ENCODE measurements at regions not wholly inside any gene's neighbourhood (a gene's known extent, or its start where the extent isn't known, plus 50 kb on each side); places are given as distances from the start of the nearest gene placed in this dataset.

- no peaks in the 10 kb centered on the region for H3K9me3 ChIP-seq (ENCODE audit: control insufficient read depth in 2 of 2, low read length in 2 of 2)
- no peaks in the 10 kb centered on the region for H3K36me3 ChIP-seq (ENCODE audit: control insufficient read depth in 2 of 2, insufficient read depth in 2 of 2, low read length in 2 of 2)
- no peak overlapping the region for H3K27ac ChIP-seq (ENCODE audit: low read length)
- H3K4me3 ChIP-seq (ENCODE audit: low read length in 2 of 2): no peak overlapping the region
- no peaks in the 10 kb centered on the region for H3K27me3 ChIP-seq (ENCODE audit: control insufficient read depth in 1 of 2, insufficient read depth in 2 of 2, low read length in 2 of 2)
- H3K4me1 ChIP-seq (ENCODE audit: control insufficient read depth, insufficient read depth, low read length): peaks cover 39% of the 10 kb centered on the region
- H3K9ac ChIP-seq (ENCODE audit: low read length in 2 of 2): no peak overlapping the region
Observed at GRCh38 chr15:62437753-62438152, 272.7 kb upstream of the C2CD4B start.

GRCh38 chr15:62439543-62440016, 274.5 kb upstream of the C2CD4B start:
- H3K27me3 ChIP-seq (ENCODE audit: control insufficient read depth in 1 of 2, insufficient read depth in 2 of 2, low read length in 2 of 2): no peaks in the 10 kb centered on the region
- H3K9me3 ChIP-seq (ENCODE audit: control insufficient read depth in 2 of 2, low read length in 2 of 2): no peaks in the 10 kb centered on the region
- no peaks in the 10 kb centered on the region for H3K36me3 ChIP-seq (ENCODE audit: control insufficient read depth in 2 of 2, insufficient read depth in 2 of 2, low read length in 2 of 2)
- H3K4me1 ChIP-seq (ENCODE audit: control insufficient read depth, insufficient read depth, low read length): peaks cover 32% of the 10 kb centered on the region
- H3K4me3 ChIP-seq (ENCODE audit: low read length in 2 of 2): no peak overlapping the region
- peak overlapping the region; percentile 49 for H3K27ac ChIP-seq (ENCODE audit: low read length)
- no peak overlapping the region for H3K9ac ChIP-seq (ENCODE audit: low read length in 2 of 2)

DNA sequence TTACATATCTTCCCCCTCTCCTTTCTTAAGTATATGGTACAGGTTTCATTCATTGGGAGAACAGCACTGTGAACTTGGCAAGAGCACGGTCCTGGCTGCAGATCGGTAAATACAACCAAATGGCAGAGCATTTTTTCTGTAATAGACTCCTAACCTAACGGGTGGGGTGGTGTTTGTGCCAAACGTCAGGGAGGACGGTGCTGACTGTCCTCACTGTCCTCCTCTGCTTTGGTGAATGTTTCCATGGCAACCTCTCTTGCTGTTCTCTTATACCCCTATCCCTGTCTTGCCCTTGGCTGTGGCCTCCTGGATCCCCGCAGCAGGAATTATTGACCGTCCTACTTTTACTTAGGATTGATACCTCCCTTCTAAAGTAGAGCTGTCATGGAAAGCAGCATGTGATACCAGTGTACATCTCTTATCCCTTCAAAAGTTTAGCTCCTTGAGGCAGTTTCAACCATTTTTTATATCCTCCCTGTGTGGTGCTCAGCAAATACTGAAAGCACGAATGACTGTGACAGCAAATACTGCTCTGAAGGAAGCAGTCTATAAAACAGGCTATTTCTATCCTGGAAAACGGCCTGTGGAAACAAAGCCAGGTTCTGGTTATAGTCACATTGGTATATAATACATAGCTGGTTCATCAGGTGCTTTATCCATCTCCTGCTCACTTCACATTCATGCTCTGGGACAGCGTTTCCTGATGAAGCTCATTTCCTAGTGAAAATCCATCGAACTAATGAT, 275.4 kb upstream of the C2CD4B start:
- Histone ChIP-seq H3K4me3 (ENCODE audit: low read length in 2 of 2) (peak overlapping the region; percentile 21 to 52), H3K27ac (ENCODE audit: low read length) (peak overlapping the region; percentile 49), H3K9me3 (ENCODE audit: control insufficient read depth in 2 of 2, low read length in 2 of 2) (no peaks in the 10 kb centered on the region), H3K27me3 (ENCODE audit: control insufficient read depth in 1 of 2, insufficient read depth in 2 of 2, low read length in 2 of 2) (no peaks in the 10 kb centered on the region), H3K36me3 (ENCODE audit: control insufficient read depth in 2 of 2, insufficient read depth in 2 of 2, low read length in 2 of 2) (no peaks in the 10 kb centered on the region), H3K9ac (ENCODE audit: low read length in 2 of 2) (peak overlapping the region; percentile 20 to 62), H3K4me1 (ENCODE audit: control insufficient read depth, insufficient read depth, low read length) (peaks cover 32% of the 10 kb centered on the region)

DNA sequence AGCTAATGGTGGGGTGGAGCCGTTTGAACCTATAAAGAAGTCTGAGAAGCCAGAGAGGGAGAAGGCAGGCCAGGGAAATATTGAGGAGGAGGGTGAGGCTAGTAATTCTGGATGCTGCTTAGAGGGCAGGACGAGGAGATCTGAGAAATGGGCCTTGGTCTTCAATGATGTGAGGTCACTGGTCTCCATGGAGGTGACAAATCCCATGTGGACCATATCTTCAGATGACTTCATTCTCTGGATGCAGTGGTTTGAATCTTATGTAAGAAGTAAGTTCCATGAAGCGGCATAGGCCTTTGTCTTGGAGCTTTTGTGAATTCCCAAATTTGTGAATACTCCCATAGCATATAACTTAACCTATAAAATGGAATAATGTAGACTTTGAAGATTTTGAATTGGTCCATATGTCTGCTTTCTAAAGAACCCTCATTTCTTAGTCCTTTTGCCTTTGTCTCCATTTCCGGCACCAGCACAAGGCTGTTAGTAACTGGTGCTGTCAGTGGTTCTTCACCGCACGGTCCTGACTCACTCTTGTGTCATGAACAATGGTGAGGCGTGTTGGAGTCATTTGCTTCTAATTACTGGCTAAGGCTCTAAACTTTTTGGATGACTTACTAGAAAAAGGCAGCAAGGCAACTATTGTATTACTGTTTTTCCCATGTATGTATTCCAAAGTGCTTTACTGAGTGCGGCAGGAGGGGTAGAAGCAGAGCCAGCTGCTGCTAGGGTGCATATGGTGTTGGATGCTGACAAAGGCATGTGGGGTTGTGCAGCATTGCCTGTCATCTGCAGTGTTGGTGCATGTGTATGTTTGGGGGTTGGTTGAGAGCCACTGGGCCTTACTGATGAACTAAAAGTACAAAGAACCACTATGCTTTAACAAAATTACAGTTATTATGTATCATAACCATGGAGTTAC, 279.3 kb upstream of the C2CD4B start:
- peaks cover 37% of the 10 kb centered on the region for H3K4me1 ChIP-seq (ENCODE audit: control insufficient read depth, insufficient read depth, low read length)
- no peaks in the 10 kb centered on the region for H3K27me3 ChIP-seq (ENCODE audit: control insufficient read depth in 1 of 2, insufficient read depth in 2 of 2, low read length in 2 of 2)
- no peak overlapping the region for H3K4me3 ChIP-seq (ENCODE audit: low read length in 2 of 2)
- no peak overlapping the region for H3K9ac ChIP-seq (ENCODE audit: low read length in 2 of 2)
- H3K9me3 ChIP-seq (ENCODE audit: control insufficient read depth in 2 of 2, low read length in 2 of 2): no peaks in the 10 kb centered on the region
- H3K27ac ChIP-seq (ENCODE audit: low read length): no peak overlapping the region
- no peaks in the 10 kb centered on the region for H3K36me3 ChIP-seq (ENCODE audit: control insufficient read depth in 2 of 2, insufficient read depth in 2 of 2, low read length in 2 of 2)

DNA sequence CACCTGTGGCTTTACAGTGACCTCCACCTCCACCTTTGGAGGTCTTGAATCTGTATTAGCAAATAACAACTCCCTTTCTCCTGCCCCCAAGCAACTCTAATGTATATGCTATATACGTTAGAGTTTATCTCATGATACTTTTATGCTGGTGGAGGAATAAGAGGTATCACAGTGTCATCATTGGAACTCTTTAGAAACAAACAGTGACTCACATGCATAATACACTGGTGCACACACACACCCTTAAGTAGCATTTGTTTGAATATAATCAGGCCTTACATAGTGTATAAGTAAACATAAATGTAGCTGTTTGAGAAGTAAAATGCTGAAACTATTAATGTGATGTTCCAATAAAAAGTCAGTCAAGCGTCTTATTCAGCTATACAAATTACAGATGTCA, 280.2 kb upstream of the C2CD4B start:
- no peak overlapping the region for H3K9ac ChIP-seq (ENCODE audit: low read length in 2 of 2)
- H3K36me3 ChIP-seq (ENCODE audit: control insufficient read depth in 2 of 2, insufficient read depth in 2 of 2, low read length in 2 of 2): no peaks in the 10 kb centered on the region
- no peak overlapping the region for H3K4me3 ChIP-seq (ENCODE audit: low read length in 2 of 2)
- H3K27ac ChIP-seq (ENCODE audit: low read length): no peak overlapping the region
- no peaks in the 10 kb centered on the region for H3K9me3 ChIP-seq (ENCODE audit: control insufficient read depth in 2 of 2, low read length in 2 of 2)
- no peaks in the 10 kb centered on the region for H3K27me3 ChIP-seq (ENCODE audit: control insufficient read depth in 1 of 2, insufficient read depth in 2 of 2, low read length in 2 of 2)
- H3K4me1 ChIP-seq (ENCODE audit: control insufficient read depth, insufficient read depth, low read length): peaks cover 29% of the 10 kb centered on the region

GRCh38 chr15:62446984-62447383, 281.9 kb upstream of the C2CD4B start:
- Histone ChIP-seq H3K36me3 (ENCODE audit: control insufficient read depth in 2 of 2, insufficient read depth in 2 of 2, low read length in 2 of 2) (no peaks in the 10 kb centered on the region), H3K9me3 (ENCODE audit: control insufficient read depth in 2 of 2, low read length in 2 of 2) (no peaks in the 10 kb centered on the region), H3K4me1 (ENCODE audit: control insufficient read depth, insufficient read depth, low read length) (peaks cover 17% of the 10 kb centered on the region), H3K4me3 (ENCODE audit: low read length in 2 of 2) (no peak overlapping the region), H3K27me3 (ENCODE audit: control insufficient read depth in 1 of 2, insufficient read depth in 2 of 2, low read length in 2 of 2) (no peaks in the 10 kb centered on the region), H3K27ac (ENCODE audit: low read length) (no peak overlapping the region), H3K9ac (ENCODE audit: low read length in 2 of 2) (no peak overlapping the region)

DNA sequence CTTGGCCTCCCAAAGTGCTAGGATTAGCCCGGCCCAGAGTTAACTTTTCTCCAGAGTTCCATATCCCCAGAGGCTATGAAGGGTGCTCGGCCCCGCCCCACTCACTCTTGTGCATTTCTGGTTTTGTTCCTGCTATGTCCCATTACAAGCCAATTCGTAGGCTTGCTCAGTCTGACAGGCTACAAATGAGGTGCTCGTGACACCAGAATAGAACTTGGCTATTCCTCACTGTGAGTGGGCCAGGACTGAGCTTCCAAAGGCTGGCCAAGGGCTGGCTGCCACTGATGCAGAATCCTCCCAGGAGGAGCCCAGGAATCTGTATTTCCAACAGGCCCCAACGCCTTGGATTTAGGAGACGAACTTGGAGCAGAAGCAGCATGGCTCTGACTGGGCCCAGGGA, 282.7 kb upstream of the C2CD4B start:
- no peak overlapping the region for H3K9ac ChIP-seq (ENCODE audit: low read length in 2 of 2)
- no peaks in the 10 kb centered on the region for H3K27me3 ChIP-seq (ENCODE audit: control insufficient read depth in 1 of 2, insufficient read depth in 2 of 2, low read length in 2 of 2)
- H3K27ac ChIP-seq (ENCODE audit: low read length): no peak overlapping the region
- no peaks in the 10 kb centered on the region for H3K36me3 ChIP-seq (ENCODE audit: control insufficient read depth in 2 of 2, insufficient read depth in 2 of 2, low read length in 2 of 2)
- H3K9me3 ChIP-seq (ENCODE audit: control insufficient read depth in 2 of 2, low read length in 2 of 2): no peaks in the 10 kb centered on the region
- no peak overlapping the region for H3K4me3 ChIP-seq (ENCODE audit: low read length in 2 of 2)
- peaks cover 17% of the 10 kb centered on the region for H3K4me1 ChIP-seq (ENCODE audit: control insufficient read depth, insufficient read depth, low read length)

GRCh38 chr15:62449638-62450037, 284.6 kb upstream of the C2CD4B start:
- Histone ChIP-seq H3K36me3 (ENCODE audit: control insufficient read depth in 2 of 2, insufficient read depth in 2 of 2, low read length in 2 of 2) (no peaks in the 10 kb centered on the region), H3K9me3 (ENCODE audit: control insufficient read depth in 2 of 2, low read length in 2 of 2) (no peaks in the 10 kb centered on the region), H3K4me1 (ENCODE audit: control insufficient read depth, insufficient read depth, low read length) (peaks cover 27% of the 10 kb centered on the region), H3K27me3 (ENCODE audit: control insufficient read depth in 1 of 2, insufficient read depth in 2 of 2, low read length in 2 of 2) (no peaks in the 10 kb centered on the region), H3K4me3 (ENCODE audit: low read length in 2 of 2) (no peak overlapping the region), H3K9ac (ENCODE audit: low read length in 2 of 2) (no peak overlapping the region), H3K27ac (ENCODE audit: low read length) (no peak overlapping the region)

DNA sequence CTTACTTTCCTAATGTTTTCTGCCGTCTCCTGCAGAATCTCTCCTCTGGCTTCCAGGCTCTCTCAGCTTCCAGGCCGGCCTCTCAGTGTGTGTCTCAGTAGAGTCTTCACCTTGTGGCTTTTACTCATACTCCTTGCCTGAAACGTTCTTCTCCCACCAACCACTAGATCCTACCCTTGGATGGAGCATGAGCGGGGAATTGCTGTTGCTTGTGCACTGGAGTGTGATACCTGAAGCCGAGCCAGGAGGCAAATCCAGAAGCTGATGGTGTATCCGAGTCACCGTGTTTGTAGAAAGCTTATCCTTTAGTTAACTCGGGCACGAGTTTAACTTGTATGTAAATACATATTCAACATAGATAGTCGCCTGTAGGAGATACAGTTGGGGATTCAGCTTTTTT, 285.0 kb upstream of the C2CD4B start:
- H3K4me3 ChIP-seq (ENCODE audit: low read length in 2 of 2): no peak overlapping the region
- H3K4me1 ChIP-seq (ENCODE audit: control insufficient read depth, insufficient read depth, low read length): peaks cover 32% of the 10 kb centered on the region
- H3K9me3 ChIP-seq (ENCODE audit: control insufficient read depth in 2 of 2, low read length in 2 of 2): no peaks in the 10 kb centered on the region
- no peak overlapping the region for H3K9ac ChIP-seq (ENCODE audit: low read length in 2 of 2)
- H3K27ac ChIP-seq (ENCODE audit: low read length): no peak overlapping the region
- H3K27me3 ChIP-seq (ENCODE audit: control insufficient read depth in 1 of 2, insufficient read depth in 2 of 2, low read length in 2 of 2): no peaks in the 10 kb centered on the region
- no peaks in the 10 kb centered on the region for H3K36me3 ChIP-seq (ENCODE audit: control insufficient read depth in 2 of 2, insufficient read depth in 2 of 2, low read length in 2 of 2)

DNA sequence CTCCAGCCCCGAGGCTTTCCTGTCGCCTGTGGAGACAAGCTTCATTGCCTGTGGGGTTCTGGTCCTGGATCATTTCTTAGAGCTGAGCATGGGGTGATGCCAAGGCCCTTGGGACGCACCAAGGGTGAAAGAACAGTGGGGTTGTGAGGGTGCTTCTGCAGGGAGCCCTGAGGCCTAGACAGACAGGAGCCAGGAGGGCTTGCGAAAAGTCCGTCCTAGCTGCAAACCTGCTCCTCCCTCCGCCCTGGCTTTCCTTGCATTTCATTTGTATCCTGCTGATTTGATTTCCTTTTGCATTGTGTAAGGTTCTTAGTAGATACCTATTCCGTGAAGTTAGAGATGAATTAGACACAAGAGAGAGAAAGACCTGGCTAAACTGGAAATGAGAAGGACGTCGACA, 286.9 kb upstream of the C2CD4B start:
- Histone ChIP-seq H3K27me3 (ENCODE audit: control insufficient read depth in 1 of 2, insufficient read depth in 2 of 2, low read length in 2 of 2) (no peaks in the 10 kb centered on the region), H3K4me1 (ENCODE audit: control insufficient read depth, insufficient read depth, low read length) (peaks cover 51% of the 10 kb centered on the region), H3K4me3 (ENCODE audit: low read length in 2 of 2) (no peak overlapping the region), H3K36me3 (ENCODE audit: control insufficient read depth in 2 of 2, insufficient read depth in 2 of 2, low read length in 2 of 2) (no peaks in the 10 kb centered on the region), H3K27ac (ENCODE audit: low read length) (no peak overlapping the region), H3K9me3 (ENCODE audit: control insufficient read depth in 2 of 2, low read length in 2 of 2) (no peaks in the 10 kb centered on the region), H3K9ac (ENCODE audit: low read length in 2 of 2) (no peak overlapping the region)

DNA sequence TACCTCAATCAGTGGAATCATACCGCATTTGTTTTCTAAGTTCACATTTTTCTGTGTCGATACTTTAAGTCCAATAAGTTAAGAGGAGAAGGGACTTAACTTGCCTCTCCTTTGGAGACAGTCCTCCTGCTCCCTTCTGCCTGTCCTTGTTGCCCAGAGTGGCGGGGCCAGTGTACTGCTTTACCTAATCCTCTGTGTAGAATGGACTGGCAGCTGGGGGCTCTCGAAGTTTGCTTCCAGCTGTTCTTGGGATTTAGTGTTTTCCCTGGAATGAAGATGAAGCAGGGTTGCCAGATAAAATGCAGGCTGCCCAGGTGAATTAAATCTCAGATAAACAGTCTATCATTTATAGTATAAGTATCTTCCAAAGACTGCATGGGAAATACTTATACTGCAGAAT, 287.6 kb upstream of the C2CD4B start:
- H3K4me3 ChIP-seq (ENCODE audit: low read length in 2 of 2): no peak overlapping the region
- H3K27me3 ChIP-seq (ENCODE audit: control insufficient read depth in 1 of 2, insufficient read depth in 2 of 2, low read length in 2 of 2): no peaks in the 10 kb centered on the region
- H3K36me3 ChIP-seq (ENCODE audit: control insufficient read depth in 2 of 2, insufficient read depth in 2 of 2, low read length in 2 of 2): no peaks in the 10 kb centered on the region
- peaks cover 53% of the 10 kb centered on the region for H3K4me1 ChIP-seq (ENCODE audit: control insufficient read depth, insufficient read depth, low read length)
- no peak overlapping the region for H3K27ac ChIP-seq (ENCODE audit: low read length)
- no peaks in the 10 kb centered on the region for H3K9me3 ChIP-seq (ENCODE audit: control insufficient read depth in 2 of 2, low read length in 2 of 2)
- H3K9ac ChIP-seq (ENCODE audit: low read length in 2 of 2): no peak overlapping the region

Measured in stomach smooth muscle (tissue), 2 donors.